ENCODE measurements at regions not wholly inside any gene's neighbourhood (a gene's known extent, or its start where the extent isn't known, plus 50 kb on each side); places are given as distances from the start of the nearest gene placed in this dataset.
"Not testable (repeated sequence)": the region's sequence is repeated elsewhere in the genome, so short reads cannot be mapped to it uniquely, and the experiment has no call there.

DNA sequence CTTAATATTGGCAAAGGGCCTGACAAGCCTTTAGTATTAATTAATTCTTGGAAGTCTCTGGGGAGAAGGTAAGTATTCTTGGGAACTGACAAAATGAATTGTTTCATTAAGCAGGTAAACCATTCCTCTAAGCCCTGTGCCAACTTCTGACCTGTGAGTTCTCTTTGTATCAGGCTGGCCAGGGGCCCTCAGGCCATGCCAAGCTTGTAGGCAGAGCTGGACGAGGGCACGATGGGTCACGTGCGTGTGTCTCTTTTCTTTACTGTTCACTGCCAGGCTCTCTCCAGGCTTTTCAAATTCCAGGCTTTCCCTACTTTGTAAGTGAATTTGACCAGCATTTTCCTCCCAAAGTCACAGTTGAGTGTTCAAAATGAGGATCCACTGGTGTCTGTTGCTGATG is 112.4 kb downstream of the NRN1 start:
- H3K4me1 Mint-ChIP-seq (ENCODE audit: unreplicated experiment) = no peaks in the 10 kb centered on the region
- H3K9me3 Mint-ChIP-seq (ENCODE audit: unreplicated experiment) = peaks cover 8% of the 10 kb centered on the region
- H3K36me3 Mint-ChIP-seq (ENCODE audit: unreplicated experiment) = no peaks in the 10 kb centered on the region
- H3K4me3 Mint-ChIP-seq (ENCODE audit: unreplicated experiment) = no peak overlapping the region
- no peak for DNase-seq (ENCODE audit: extremely low spot score, unreplicated experiment)
- H3K27me3 Mint-ChIP-seq (ENCODE audit: unreplicated experiment) = no peaks in the 10 kb centered on the region
- TF ChIP-seq CTCF (IDR thresholded peaks at IDR 0.05) = no peak
- H3K27ac Mint-ChIP-seq (ENCODE audit: unreplicated experiment) = no peak overlapping the region

DNA sequence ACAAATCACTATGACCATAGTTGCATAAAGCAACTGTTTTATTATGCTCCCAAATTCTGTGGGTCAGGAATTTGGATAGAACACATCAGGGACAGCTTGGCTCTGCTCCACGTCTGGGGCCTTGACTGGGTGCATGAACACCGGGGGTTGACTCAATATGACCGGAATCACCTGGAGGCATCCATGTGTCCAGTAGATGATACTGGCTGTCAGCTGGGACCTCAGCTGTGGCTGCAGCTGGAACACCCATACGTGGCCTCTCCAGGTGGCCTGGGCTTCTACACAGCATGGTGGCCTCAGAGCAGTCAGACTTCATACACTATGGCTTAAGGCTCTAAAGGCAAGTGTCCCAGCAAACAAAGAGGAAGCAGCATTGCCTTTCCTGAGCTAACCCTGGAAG is 113.4 kb downstream of the NRN1 start:
- DNase-seq (ENCODE audit: extremely low spot score, unreplicated experiment) = no peak
- no peak for TF ChIP-seq CTCF (IDR thresholded peaks at IDR 0.05)
- no peaks in the 10 kb centered on the region for H3K27me3 Mint-ChIP-seq (ENCODE audit: unreplicated experiment)
- H3K27ac Mint-ChIP-seq (ENCODE audit: unreplicated experiment) = no peak overlapping the region
- no peaks in the 10 kb centered on the region for H3K4me1 Mint-ChIP-seq (ENCODE audit: unreplicated experiment)
- no peaks in the 10 kb centered on the region for H3K36me3 Mint-ChIP-seq (ENCODE audit: unreplicated experiment)
- H3K9me3 Mint-ChIP-seq (ENCODE audit: unreplicated experiment) = peaks cover 8% of the 10 kb centered on the region
- H3K4me3 Mint-ChIP-seq (ENCODE audit: unreplicated experiment) = no peak overlapping the region

- peaks cover 8% of the 10 kb centered on the region for H3K9me3 Mint-ChIP-seq (ENCODE audit: unreplicated experiment)
- no peaks in the 10 kb centered on the region for H3K36me3 Mint-ChIP-seq (ENCODE audit: unreplicated experiment)
- no peaks in the 10 kb centered on the region for H3K27me3 Mint-ChIP-seq (ENCODE audit: unreplicated experiment)
- TF ChIP-seq CTCF (IDR thresholded peaks at IDR 0.05) = no peak
- DNase-seq (ENCODE audit: extremely low spot score, unreplicated experiment) = no peak
- no peak overlapping the region for H3K27ac Mint-ChIP-seq (ENCODE audit: unreplicated experiment)
- H3K4me3 Mint-ChIP-seq (ENCODE audit: unreplicated experiment) = peak overlapping the region; percentile 83
- H3K4me1 Mint-ChIP-seq (ENCODE audit: unreplicated experiment) = no peaks in the 10 kb centered on the region
Measured at GRCh38 chr6:5892669-5893068, 114.1 kb downstream of the NRN1 start.

GRCh38 chr6:5878792-5879191 is 127.9 kb downstream of the NRN1 start:
- Mint-ChIP-seq H3K4me1 (ENCODE audit: unreplicated experiment) (no peaks in the 10 kb centered on the region), H3K27ac (ENCODE audit: unreplicated experiment) (no peak overlapping the region), H3K9me3 (ENCODE audit: unreplicated experiment) (peaks cover 4% of the 10 kb centered on the region), H3K36me3 (ENCODE audit: unreplicated experiment) (no peaks in the 10 kb centered on the region), H3K27me3 (ENCODE audit: unreplicated experiment) (peaks cover 8% of the 10 kb centered on the region), H3K4me3 (ENCODE audit: unreplicated experiment) (no peak overlapping the region)
- no peak for TF ChIP-seq CTCF (IDR thresholded peaks at IDR 0.05)
- no peak for DNase-seq (ENCODE audit: extremely low spot score, unreplicated experiment)

DNA sequence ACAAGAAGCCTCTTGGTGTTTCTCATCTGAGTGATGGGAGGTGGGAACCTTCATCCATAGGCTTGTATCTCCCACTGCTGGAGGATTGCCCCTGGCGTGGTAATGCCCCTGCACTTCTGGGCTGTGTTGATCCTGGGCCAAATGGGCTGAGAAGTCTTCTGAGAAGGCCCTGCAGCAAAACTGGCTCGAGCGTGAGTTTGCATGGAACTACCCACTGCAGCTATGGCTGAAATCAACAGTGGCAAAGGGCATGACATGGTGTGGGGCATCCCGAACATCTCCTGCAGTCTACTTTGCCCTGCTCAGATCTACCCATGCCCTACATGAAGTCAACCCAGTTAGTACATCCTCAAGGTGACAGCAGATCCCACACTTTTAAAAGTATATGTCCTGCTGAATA is 130.6 kb downstream of the NRN1 start:
- H3K9me3 Mint-ChIP-seq (ENCODE audit: unreplicated experiment) = peaks cover 10% of the 10 kb centered on the region
- H3K4me3 Mint-ChIP-seq (ENCODE audit: unreplicated experiment) = no peak overlapping the region
- H3K36me3 Mint-ChIP-seq (ENCODE audit: unreplicated experiment) = no peaks in the 10 kb centered on the region
- no peaks in the 10 kb centered on the region for H3K4me1 Mint-ChIP-seq (ENCODE audit: unreplicated experiment)
- peak; percentile 62 for DNase-seq (ENCODE audit: extremely low spot score, unreplicated experiment)
- no peak for TF ChIP-seq CTCF (IDR thresholded peaks at IDR 0.05)
- peaks cover 4% of the 10 kb centered on the region for H3K27me3 Mint-ChIP-seq (ENCODE audit: unreplicated experiment)
- H3K27ac Mint-ChIP-seq (ENCODE audit: unreplicated experiment) = no peak overlapping the region

DNA sequence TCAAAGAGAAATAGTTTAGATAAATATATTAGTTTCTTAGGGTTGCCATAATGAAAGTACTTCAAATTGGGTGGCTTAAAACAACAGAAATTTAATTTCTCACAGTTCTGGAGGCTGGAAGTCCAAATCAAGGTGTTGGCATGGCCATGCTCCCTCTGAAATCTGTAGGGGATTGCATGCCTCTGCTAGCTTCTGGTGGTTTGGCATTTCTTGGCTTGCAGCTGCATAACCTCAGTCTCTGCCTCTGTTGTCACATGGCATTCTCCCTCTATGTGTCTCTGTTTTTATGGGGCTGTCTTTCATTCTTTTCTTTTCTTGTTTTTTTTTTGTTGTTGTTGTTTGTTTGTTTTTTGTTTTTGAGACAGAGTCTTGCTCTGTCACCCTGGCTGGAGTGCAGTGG is 132.7 kb downstream of the NRN1 start:
- H3K36me3 Mint-ChIP-seq (ENCODE audit: unreplicated experiment); H3K4me3 Mint-ChIP-seq (ENCODE audit: unreplicated experiment); H3K27ac Mint-ChIP-seq (ENCODE audit: unreplicated experiment); H3K27me3 Mint-ChIP-seq (ENCODE audit: unreplicated experiment); DNase-seq (ENCODE audit: extremely low spot score, unreplicated experiment); H3K4me1 Mint-ChIP-seq (ENCODE audit: unreplicated experiment): not testable (repeated sequence)
- peaks cover 14% of the 10 kb centered on the region for H3K9me3 Mint-ChIP-seq (ENCODE audit: unreplicated experiment)
